ENCODE measurements at regions not wholly inside any gene's neighbourhood (a gene's known extent, or its start where the extent isn't known, plus 50 kb on each side); places are given as distances from the start of the nearest gene placed in this dataset.
A peak's percentile ranks its signal among the peaks of the same experiment; 100 is the strongest.

GRCh38 chr10:113376428-113376827, 176.4 kb upstream of the HABP2 start:
- DNase-seq = no peak

- no peak for DNase-seq
These were observed 173.8 kb upstream of the HABP2 start for GRCh38 chr10:113379091-113379490.

- no peak for DNase-seq
These were observed 171.4 kb upstream of the HABP2 start for GRCh38 chr10:113381416-113381815.

GRCh38 chr10:113381981-113382509, 170.8 kb upstream of the HABP2 start:
- DNase-seq = no peak

GRCh38 chr10:113382691-113383090, 170.2 kb upstream of the HABP2 start:
- DNase-seq = no peak

GRCh38 chr10:113384181-113384580, 168.7 kb upstream of the HABP2 start:
- no peak for DNase-seq

- DNase-seq = peak; percentile 7
These were observed 167.5 kb upstream of the HABP2 start for GRCh38 chr10:113385021-113385999.

- DNase-seq = no peak
These were observed 166.8 kb upstream of the HABP2 start for GRCh38 chr10:113386005-113386404.

- no peak for DNase-seq
These were observed 162.9 kb upstream of the HABP2 start for GRCh38 chr10:113389969-113390368.

- no peak for DNase-seq
These were observed 162.0 kb upstream of the HABP2 start for GRCh38 chr10:113390896-113391295.

- no peak for DNase-seq
These were observed 155.8 kb upstream of the HABP2 start for GRCh38 chr10:113397047-113397446.

- DNase-seq = no peak
These were observed 153.8 kb upstream of the HABP2 start for GRCh38 chr10:113399065-113399464.

- no peak for DNase-seq
These were observed 150.3 kb upstream of the HABP2 start for GRCh38 chr10:113402602-113403001.

- DNase-seq = no peak
These were observed 145.6 kb upstream of the HABP2 start for GRCh38 chr10:113407218-113407617.

- no peak for DNase-seq
These were observed 143.7 kb upstream of the HABP2 start for GRCh38 chr10:113409175-113409574.

GRCh38 chr10:113410618-113411017, 142.2 kb upstream of the HABP2 start:
- no peak for DNase-seq

GRCh38 chr10:113411456-113411855, 141.4 kb upstream of the HABP2 start:
- DNase-seq = no peak

GRCh38 chr10:113412161-113412560, 140.7 kb upstream of the HABP2 start:
- DNase-seq = no peak

GRCh38 chr10:113414543-113414942, 138.3 kb upstream of the HABP2 start:
- DNase-seq = no peak

GRCh38 chr10:113415246-113415645, 137.6 kb upstream of the HABP2 start:
- DNase-seq = no peak

GRCh38 chr10:113420057-113420732, 132.7 kb upstream of the HABP2 start:
- no peak for DNase-seq

GRCh38 chr10:113420733-113421675, 131.8 kb upstream of the HABP2 start:
- DNase-seq = no peak

GRCh38 chr10:113422371-113422770, 130.5 kb upstream of the HABP2 start:
- DNase-seq = no peak

Data from NCI-H226 (cell line).